RWPE2 (cell line): ENCODE measurements at regions not wholly inside any gene's neighbourhood (a gene's known extent, or its start where the extent isn't known, plus 50 kb on each side); places are given as distances from the start of the nearest gene placed in this dataset.
A peak's percentile ranks its signal among the peaks of the same experiment; 100 is the strongest.

Experiments
- ATAC-seq: fragments of 200-7000 bp; cut with Tn5 transposase; 3 replicates; pipeline ENCODE4 v1.9.1; 2021; ENCODE audit warnings: low read depth
- DNase-seq: peaks from one replicate; pipeline ENCODE4 v3.0.0-alpha.2; 2020; ENCODE audit warnings: low spot score
- H3K27ac ChIP-seq: fragments of 450-650 bp; 2 replicates; pipeline ENCODE4 v1.5.1; 2017; ENCODE audit warnings: mild to moderate bottlenecking; ENCODE audit not compliant: poor library complexity, severe bottlenecking
- H3K27me3 ChIP-seq: fragments of 250-450 bp; sonication (Bioruptor Pico); 2 replicates; pipeline ENCODE4 v1.5.1; 2021; ENCODE audit warnings: mild to moderate bottlenecking, moderate library complexity; ENCODE audit not compliant: insufficient read depth, poor library complexity, severe bottlenecking
- H3K36me3 ChIP-seq: fragments of 250-450 bp; sonication (Bioruptor Pico); 2 replicates; pipeline ENCODE4 v1.5.1; 2020; ENCODE audit warnings: low read depth, mild to moderate bottlenecking, moderate library complexity
- H3K4me1 ChIP-seq: fragments of 250-450 bp; sonication (Bioruptor Pico); 2 replicates; pipeline ENCODE4 v1.5.1; 2021; ENCODE audit warnings: mild to moderate bottlenecking, moderate library complexity; ENCODE audit not compliant: insufficient read depth, poor library complexity, severe bottlenecking
- H3K4me3 ChIP-seq: fragments of 250-450 bp; sonication (Bioruptor Pico); 2 replicates; pipeline ENCODE4 v1.5.1; 2021; ENCODE audit warnings: mild to moderate bottlenecking, moderate library complexity; ENCODE audit not compliant: severe bottlenecking
- H3K9me3 ChIP-seq: fragments of 250-450 bp; sonication (Bioruptor Pico); 2 replicates; pipeline ENCODE4 v1.5.1; 2021; ENCODE audit warnings: mild to moderate bottlenecking, moderate library complexity; ENCODE audit not compliant: severe bottlenecking
- TF ChIP-seq, protein P1 (sequence below): fragments of 450-650 bp; IDR thresholded peaks from one replicate; pipeline ENCODE4 v1.5.1; 2017; ENCODE audit warnings: mild to moderate bottlenecking, moderate library complexity; ENCODE audit not compliant: poor library complexity, severe bottlenecking

GRCh38 chr9:38183994-38184568 is 115.1 kb upstream of the SHB start:
- no peak for DNase-seq
- H3K4me3 ChIP-seq: no peak overlapping the region

DNA sequence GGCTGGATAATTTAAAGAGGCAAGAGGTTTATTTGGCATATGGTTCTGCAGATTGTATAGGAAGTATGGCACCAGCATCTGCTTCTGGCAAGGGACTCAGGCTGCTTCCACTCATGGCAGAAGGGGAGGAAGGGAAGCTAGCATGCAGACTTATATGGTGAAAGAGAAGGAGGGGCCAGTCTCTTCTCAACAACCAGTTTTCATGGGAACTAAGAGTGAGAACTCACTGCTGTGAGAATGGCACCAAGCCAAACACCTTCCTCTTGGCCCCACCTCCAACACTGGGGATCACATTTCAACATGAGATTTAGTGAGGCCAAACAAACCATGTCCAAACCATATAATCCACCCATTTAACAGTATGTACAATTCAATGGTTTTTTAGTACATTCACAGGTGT is 113.3 kb upstream of the SHB start:
- Histone ChIP-seq H3K9me3 (no peaks in the 10 kb centered on the region), H3K4me1 (peaks cover 3% of the 10 kb centered on the region), H3K36me3 (no peaks in the 10 kb centered on the region), H3K27me3 (no peaks in the 10 kb centered on the region), H3K27ac (no peak overlapping the region), H3K4me3 (no peak overlapping the region)
- DNase-seq: no peak
- ATAC-seq: no peak; the same call in 2 of the 3 replicates
- TF ChIP-seq, protein P1, sequence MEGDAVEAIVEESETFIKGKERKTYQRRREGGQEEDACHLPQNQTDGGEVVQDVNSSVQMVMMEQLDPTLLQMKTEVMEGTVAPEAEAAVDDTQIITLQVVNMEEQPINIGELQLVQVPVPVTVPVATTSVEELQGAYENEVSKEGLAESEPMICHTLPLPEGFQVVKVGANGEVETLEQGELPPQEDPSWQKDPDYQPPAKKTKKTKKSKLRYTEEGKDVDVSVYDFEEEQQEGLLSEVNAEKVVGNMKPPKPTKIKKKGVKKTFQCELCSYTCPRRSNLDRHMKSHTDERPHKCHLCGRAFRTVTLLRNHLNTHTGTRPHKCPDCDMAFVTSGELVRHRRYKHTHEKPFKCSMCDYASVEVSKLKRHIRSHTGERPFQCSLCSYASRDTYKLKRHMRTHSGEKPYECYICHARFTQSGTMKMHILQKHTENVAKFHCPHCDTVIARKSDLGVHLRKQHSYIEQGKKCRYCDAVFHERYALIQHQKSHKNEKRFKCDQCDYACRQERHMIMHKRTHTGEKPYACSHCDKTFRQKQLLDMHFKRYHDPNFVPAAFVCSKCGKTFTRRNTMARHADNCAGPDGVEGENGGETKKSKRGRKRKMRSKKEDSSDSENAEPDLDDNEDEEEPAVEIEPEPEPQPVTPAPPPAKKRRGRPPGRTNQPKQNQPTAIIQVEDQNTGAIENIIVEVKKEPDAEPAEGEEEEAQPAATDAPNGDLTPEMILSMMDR: no peak

More at GRCh38 chr9:38183994-38184568, 115.1 kb upstream of the SHB start:
- Histone ChIP-seq H3K9me3 (no peaks in the 10 kb centered on the region), H3K27me3 (no peaks in the 10 kb centered on the region), H3K4me1 (no peaks in the 10 kb centered on the region), H3K27ac (no peak overlapping the region), H3K36me3 (no peaks in the 10 kb centered on the region)
- 0 out of 3 replicates have a peak, but pooled peaks have one; percentile 19 for ATAC-seq
- TF ChIP-seq, protein P1: no peak

- H3K4me1 ChIP-seq: peaks cover 3% of the 10 kb centered on the region
- no peak for ATAC-seq
- no peak for DNase-seq
- TF ChIP-seq, protein P1: no peak
- H3K27ac ChIP-seq: no peak overlapping the region
- H3K36me3 ChIP-seq: no peaks in the 10 kb centered on the region
- no peaks in the 10 kb centered on the region for H3K9me3 ChIP-seq
- H3K27me3 ChIP-seq: no peaks in the 10 kb centered on the region
- H3K4me3 ChIP-seq: no peak overlapping the region
These were observed 112.8 kb upstream of the SHB start for GRCh38 chr9:38181866-38182265.

GRCh38 chr9:38181232-38181631 is 112.2 kb upstream of the SHB start:
- H3K4me1 ChIP-seq: peaks cover 3% of the 10 kb centered on the region
- H3K36me3 ChIP-seq: no peaks in the 10 kb centered on the region
- no peak for ATAC-seq

DNA sequence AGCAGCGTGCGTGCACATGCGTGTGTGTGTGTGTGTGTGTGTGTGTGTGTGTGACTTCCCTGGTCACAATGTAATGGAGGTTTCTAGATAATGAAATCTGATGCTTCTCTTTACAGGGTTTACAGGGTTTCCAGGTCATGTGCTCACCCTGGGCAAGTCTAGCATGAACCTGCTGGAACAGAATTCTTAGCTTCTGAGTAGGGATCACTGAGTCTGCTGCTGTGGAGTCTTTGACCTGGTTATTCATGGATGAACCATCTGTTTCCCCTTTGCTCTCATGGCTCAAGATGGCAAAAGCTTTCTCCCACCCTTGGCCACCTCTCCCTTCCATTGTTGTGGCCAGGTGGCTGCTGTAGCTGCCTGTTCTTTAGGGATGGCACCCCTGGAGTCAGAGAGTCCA is 111.6 kb upstream of the SHB start:
- TF ChIP-seq, protein P1: no peak
- H3K4me1 ChIP-seq: peaks cover 3% of the 10 kb centered on the region
- no peaks in the 10 kb centered on the region for H3K9me3 ChIP-seq
- ATAC-seq: no peak
- no peak overlapping the region for H3K27ac ChIP-seq
- no peaks in the 10 kb centered on the region for H3K27me3 ChIP-seq
- DNase-seq: no peak
- no peaks in the 10 kb centered on the region for H3K36me3 ChIP-seq
- no peak overlapping the region for H3K4me3 ChIP-seq

More at GRCh38 chr9:38181232-38181631, 112.2 kb upstream of the SHB start:
- Histone ChIP-seq H3K27ac (no peak overlapping the region), H3K9me3 (no peaks in the 10 kb centered on the region), H3K4me3 (no peak overlapping the region), H3K27me3 (no peaks in the 10 kb centered on the region)
- DNase-seq: no peak
- TF ChIP-seq, protein P1: no peak
